ENCODE measurements at regions not wholly inside any gene's neighbourhood (a gene's known extent, or its start where the extent isn't known, plus 50 kb on each side); places are given as distances from the start of the nearest gene placed in this dataset.

DNA sequence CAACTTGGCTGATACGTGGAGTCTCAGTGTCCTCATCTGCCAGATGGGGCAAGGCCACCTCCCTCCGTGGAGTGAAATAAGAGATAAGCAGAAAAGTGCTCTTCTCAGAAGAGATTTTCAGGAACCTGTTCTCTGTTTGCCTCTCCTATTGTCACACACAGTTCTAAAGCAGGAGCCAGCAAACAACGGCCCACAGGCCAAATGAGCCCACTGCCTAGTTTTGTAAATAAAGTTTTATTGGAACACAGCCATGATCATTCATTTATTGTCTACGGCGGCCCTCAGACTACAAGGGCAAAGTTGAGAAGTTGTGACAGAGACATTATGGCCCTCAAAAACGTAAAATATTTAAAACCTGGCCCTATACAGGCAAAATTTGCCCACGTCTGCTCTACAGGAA, 256.8 kb upstream of the IGF1R start:
- Histone ChIP-seq H3K4me1 (0 out of 3 replicates have a peak, but pooled peaks cover 4% of the 10 kb centered on the region), H3K9me3 (no peaks in the 10 kb centered on the region; the same call in 2 of the 3 replicates), H3K27ac (no peak overlapping the region), H3K4me3 (no peak overlapping the region), H3K4me2 (no peak overlapping the region)
- WGBS (ENCODE audit: missing lambda C conversion rate): 30% methylated on average over 7 of the region's 7 CpGs
- POLR2A ChIA-PET: no interaction called here
- FAIRE-seq: no peak
- ATAC-seq: no peak
- TF ChIP-seq HOXA7 (CRISPR knock-in tag; IDR thresholded peaks at IDR 0.05): no peak
- no peak for TF ChIP-seq FOSL2 (IDR thresholded peaks at IDR 0.05)
- no peak for TF ChIP-seq FOSL2 (CRISPR knock-in tag; IDR thresholded peaks at IDR 0.05)
- TF ChIP-seq, protein P1, sequence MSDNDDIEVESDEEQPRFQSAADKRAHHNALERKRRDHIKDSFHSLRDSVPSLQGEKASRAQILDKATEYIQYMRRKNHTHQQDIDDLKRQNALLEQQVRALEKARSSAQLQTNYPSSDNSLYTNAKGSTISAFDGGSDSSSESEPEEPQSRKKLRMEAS (IDR thresholded peaks at IDR 0.05): no peak
- no peak for TF ChIP-seq KDM1A (IDR thresholded peaks at IDR 0.05; ENCODE audit: low read depth)
- TF ChIP-seq TFCP2L1 (CRISPR knock-in tag; IDR thresholded peaks at IDR 0.05): no peak
- TF ChIP-seq HEYL (CRISPR knock-in tag; IDR thresholded peaks at IDR 0.05): no peak
- TF ChIP-seq RFX5 (IDR thresholded peaks at IDR 0.05): no peak
- no peak for TF ChIP-seq CBX2 (IDR thresholded peaks at IDR 0.05; ENCODE audit: borderline replicate concordance, low read depth)
- CTCF ChIA-PET: no interaction called here
- DNase-seq (ENCODE audit: low read depth in 1 of 2, low spot score in 1 of 2): no peak

DNA sequence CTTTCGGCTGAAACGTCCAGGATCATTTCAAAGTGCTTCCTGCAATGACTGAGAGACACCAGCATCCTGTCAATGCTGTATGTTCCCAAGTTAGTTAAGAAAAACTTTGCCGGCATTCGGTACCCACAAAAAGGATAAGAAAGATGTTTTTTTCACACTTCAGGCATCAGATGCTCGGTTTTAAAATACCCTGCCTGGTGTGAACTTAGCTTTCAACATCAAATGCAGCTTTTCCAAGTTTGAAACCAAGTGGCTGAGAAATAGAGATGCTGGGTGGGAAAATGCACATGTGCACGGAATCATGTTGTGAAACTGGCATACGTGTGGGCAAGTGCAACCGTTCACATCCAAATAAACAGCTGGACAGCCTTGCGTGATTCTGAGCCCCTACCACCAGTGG, 254.9 kb upstream of the IGF1R start:
- 23% methylated on average over 9 of the region's 9 CpGs for WGBS (ENCODE audit: missing lambda C conversion rate)
- ATAC-seq: no peak
- Histone ChIP-seq H3K4me1 (0 out of 3 replicates have a peak, but pooled peaks cover 4% of the 10 kb centered on the region), H3K4me2 (no peak overlapping the region), H3K4me3 (no peak overlapping the region), H3K9me3 (no peaks in the 10 kb centered on the region), H3K27ac (no peak overlapping the region)
- DNase-seq (ENCODE audit: low read depth in 1 of 2, low spot score in 1 of 2): no peak
- CTCF ChIA-PET: interaction anchor here (1.2 to 2.6 kb wide), 3 partner anchors 27 to 82 kb away, joined by 3 to 8 read pairs (median 4); no protein-coding TSS in a partner anchor
- TF ChIP-seq HES2 (IDR thresholded peaks at IDR 0.05): no peak
- POLR2A ChIA-PET: no interaction called here
- no peak for FAIRE-seq

GRCh38 chr15:98394546-98394945, 253.8 kb upstream of the IGF1R start:
- H3K9me3 ChIP-seq: no peaks in the 10 kb centered on the region
- TF ChIP-seq ATOH8 (CRISPR knock-in tag; IDR thresholded peaks at IDR 0.05; ENCODE audit: low read depth) (no peak), MAZ (IDR thresholded peaks at IDR 0.05; ENCODE audit: borderline replicate concordance, low read depth, low read length) (no peak), PHF8 (IDR thresholded peaks at IDR 0.05; ENCODE audit: borderline replicate concordance, low read depth) (no peak), ZFP36 (IDR thresholded peaks at IDR 0.05; ENCODE audit: borderline replicate concordance, partially characterized antibody) (no peak), USF2 (IDR thresholded peaks at IDR 0.05) (no peak)
- TF ChIP-seq, protein P2, sequence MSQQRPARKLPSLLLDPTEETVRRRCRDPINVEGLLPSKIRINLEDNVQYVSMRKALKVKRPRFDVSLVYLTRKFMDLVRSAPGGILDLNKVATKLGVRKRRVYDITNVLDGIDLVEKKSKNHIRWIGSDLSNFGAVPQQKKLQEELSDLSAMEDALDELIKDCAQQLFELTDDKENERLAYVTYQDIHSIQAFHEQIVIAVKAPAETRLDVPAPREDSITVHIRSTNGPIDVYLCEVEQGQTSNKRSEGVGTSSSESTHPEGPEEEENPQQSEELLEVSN (IDR thresholded peaks at IDR 0.05; ENCODE audit: borderline replicate concordance, low read depth): no peak
- H3K27ac ChIP-seq: no peak overlapping the region
- FAIRE-seq: no peak
- ATAC-seq: no peak
- DNase-seq (ENCODE audit: low read depth in 1 of 2, low spot score in 1 of 2): no peak
- H3K4me1 ChIP-seq: 0 out of 3 replicates have a peak, but pooled peaks cover 4% of the 10 kb centered on the region
- WGBS (ENCODE audit: missing lambda C conversion rate): 42% methylated on average over 10 of the region's 10 CpGs
- H3K4me3 ChIP-seq: no peak overlapping the region
- H3K4me2 ChIP-seq: no peak overlapping the region
- ChIA-PET POLR2A (no interaction called here), CTCF (interaction anchor here (2.6 kb wide), 1 partner anchor 83 kb away, joined by 8 read pairs; no protein-coding TSS in a partner anchor)

DNA sequence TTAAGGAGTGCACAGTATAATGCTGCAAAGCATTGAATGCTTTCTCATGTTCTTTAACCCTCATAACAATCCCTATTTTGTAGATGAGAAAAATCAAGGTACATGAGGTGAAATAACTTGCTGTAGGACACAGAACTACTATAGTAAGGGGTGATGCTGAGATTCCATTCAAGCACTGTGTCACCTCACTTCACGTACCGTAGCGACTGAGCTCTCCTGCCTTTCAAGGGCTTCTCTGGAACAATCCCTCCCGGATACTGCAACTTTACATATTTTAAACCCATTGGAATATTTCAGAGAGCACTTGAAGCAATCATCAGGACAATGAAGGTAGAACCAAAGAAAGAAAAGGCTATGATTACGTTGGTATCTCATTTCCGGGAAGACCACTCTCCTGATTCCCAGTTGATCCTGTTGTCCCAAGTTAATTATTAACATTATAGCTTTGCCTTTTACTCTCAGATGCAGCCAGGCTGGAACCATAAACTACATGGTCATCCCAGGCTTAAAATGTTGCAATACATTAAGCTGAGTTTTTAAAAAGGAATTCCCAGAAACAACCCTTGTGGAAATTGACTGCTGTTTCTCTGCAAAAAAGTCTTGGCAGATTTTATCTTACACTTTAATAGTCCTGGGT, 252.2 kb upstream of the IGF1R start:
- DNase-seq (ENCODE audit: low read depth in 1 of 2, low spot score in 1 of 2): no peak
- ChIA-PET POLR2A (no interaction called here), CTCF (interaction anchor here (1.4 to 2.5 kb wide), 2 partner anchors 24 to 26 kb away, joined by 4 to 8 read pairs; no protein-coding TSS in a partner anchor)
- no peak for FAIRE-seq
- Histone ChIP-seq H3K4me3 (no peak overlapping the region), H3K27ac (no peak overlapping the region), H3K9me3 (no peaks in the 10 kb centered on the region), H3K4me2 (peak overlapping the region; percentile 24; the same call in 1 of the 3 replicates), H3K4me1 (0 out of 3 replicates have a peak, but pooled peaks cover 4% of the 10 kb centered on the region)
- ATAC-seq: peak in 1 of 2 experiments; percentile 22; a peak in 2 of 6 replicates
- TF ChIP-seq SMC3 (IDR thresholded peaks at IDR 0.05) (no peak), TFCP2L1 (CRISPR knock-in tag; IDR thresholded peaks at IDR 0.05) (no peak), ZSCAN20 (CRISPR knock-in tag; IDR thresholded peaks at IDR 0.05) (no peak), KDM1A (IDR thresholded peaks at IDR 0.05; ENCODE audit: low read depth) (no peak), PHF8 (IDR thresholded peaks at IDR 0.05; ENCODE audit: borderline replicate concordance, low read depth) (no peak)
- 2% methylated on average over 6 of the region's 6 CpGs for WGBS (ENCODE audit: missing lambda C conversion rate)

Data from A549 (cell line).